ENCODE measurements at regions not wholly inside any gene's neighbourhood (a gene's known extent, or its start where the extent isn't known, plus 50 kb on each side); places are given as distances from the start of the nearest gene placed in this dataset.

- TF ChIP-seq, protein P1, sequence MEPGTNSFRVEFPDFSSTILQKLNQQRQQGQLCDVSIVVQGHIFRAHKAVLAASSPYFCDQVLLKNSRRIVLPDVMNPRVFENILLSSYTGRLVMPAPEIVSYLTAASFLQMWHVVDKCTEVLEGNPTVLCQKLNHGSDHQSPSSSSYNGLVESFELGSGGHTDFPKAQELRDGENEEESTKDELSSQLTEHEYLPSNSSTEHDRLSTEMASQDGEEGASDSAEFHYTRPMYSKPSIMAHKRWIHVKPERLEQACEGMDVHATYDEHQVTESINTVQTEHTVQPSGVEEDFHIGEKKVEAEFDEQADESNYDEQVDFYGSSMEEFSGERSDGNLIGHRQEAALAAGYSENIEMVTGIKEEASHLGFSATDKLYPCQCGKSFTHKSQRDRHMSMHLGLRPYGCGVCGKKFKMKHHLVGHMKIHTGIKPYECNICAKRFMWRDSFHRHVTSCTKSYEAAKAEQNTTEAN (CRISPR knock-in tag; conservative IDR thresholded peaks at IDR 0.05) = no peak
- no peak for TF ChIP-seq ZNF768 (CRISPR knock-in tag; IDR thresholded peaks at IDR 0.05)
- no peak for TF ChIP-seq EHMT2 (IDR thresholded peaks at IDR 0.05; ENCODE audit: borderline replicate concordance, low read depth, low read length)
- TF ChIP-seq ZNF160 (CRISPR knock-in tag; IDR thresholded peaks at IDR 0.05) = no peak
- no peak for TF ChIP-seq MAF1 (CRISPR knock-in tag; IDR thresholded peaks at IDR 0.05; ENCODE audit: borderline replicate concordance)
- TF ChIP-seq HES4 (CRISPR knock-in tag; IDR thresholded peaks at IDR 0.05; ENCODE audit: borderline replicate concordance) = no peak
- TF ChIP-seq ZNF274 (CRISPR knock-in tag; IDR thresholded peaks at IDR 0.05) = no peak
- no peak for TF ChIP-seq MATR3 (CRISPR knock-in tag; IDR thresholded peaks at IDR 0.05)
- TF ChIP-seq, protein P2, sequence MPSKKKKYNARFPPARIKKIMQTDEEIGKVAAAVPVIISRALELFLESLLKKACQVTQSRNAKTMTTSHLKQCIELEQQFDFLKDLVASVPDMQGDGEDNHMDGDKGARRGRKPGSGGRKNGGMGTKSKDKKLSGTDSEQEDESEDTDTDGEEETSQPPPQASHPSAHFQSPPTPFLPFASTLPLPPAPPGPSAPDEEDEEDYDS (CRISPR knock-in tag; IDR thresholded peaks at IDR 0.05) = no peak
- no peak for TF ChIP-seq MLLT10 (CRISPR knock-in tag; IDR thresholded peaks at IDR 0.05)
- TF ChIP-seq ATF2 (CRISPR knock-in tag; IDR thresholded peaks at IDR 0.05) = no peak
- TF ChIP-seq, protein P3, sequence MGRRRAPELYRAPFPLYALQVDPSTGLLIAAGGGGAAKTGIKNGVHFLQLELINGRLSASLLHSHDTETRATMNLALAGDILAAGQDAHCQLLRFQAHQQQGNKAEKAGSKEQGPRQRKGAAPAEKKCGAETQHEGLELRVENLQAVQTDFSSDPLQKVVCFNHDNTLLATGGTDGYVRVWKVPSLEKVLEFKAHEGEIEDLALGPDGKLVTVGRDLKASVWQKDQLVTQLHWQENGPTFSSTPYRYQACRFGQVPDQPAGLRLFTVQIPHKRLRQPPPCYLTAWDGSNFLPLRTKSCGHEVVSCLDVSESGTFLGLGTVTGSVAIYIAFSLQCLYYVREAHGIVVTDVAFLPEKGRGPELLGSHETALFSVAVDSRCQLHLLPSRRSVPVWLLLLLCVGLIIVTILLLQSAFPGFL (CRISPR knock-in tag; IDR thresholded peaks at IDR 0.05) = no peak
- TF ChIP-seq ZBTB34 (CRISPR knock-in tag; IDR thresholded peaks at IDR 0.05) = no peak
- TF ChIP-seq USF2 (IDR thresholded peaks at IDR 0.05; ENCODE audit: low read depth, low read length) = no peak
- no peak for TF ChIP-seq USF2 (CRISPR knock-in tag; IDR thresholded peaks at IDR 0.05; ENCODE audit: borderline replicate concordance)
These were observed 288.0 kb upstream of the JAG1 start for GRCh38 chr20:10961651-10962288.
